ENCODE measurements at regions not wholly inside any gene's neighbourhood (a gene's known extent, or its start where the extent isn't known, plus 50 kb on each side); places are given as distances from the start of the nearest gene placed in this dataset.

- Histone ChIP-seq H3K9me3 (ENCODE audit: low read depth, low read length, poor library complexity, severe bottlenecking) (no peaks in the 10 kb centered on the region), H3K27ac (ENCODE audit: low read depth, low read length, poor library complexity, severe bottlenecking) (no peak overlapping the region), H3K27me3 (replicated peaks; ENCODE audit: insufficient read depth, low read depth, low read length, poor library complexity) (no peaks in the 10 kb centered on the region), H3K36me3 (ENCODE audit: insufficient read depth, low read length, poor library complexity, severe bottlenecking) (no peaks in the 10 kb centered on the region), H3K4me1 (ENCODE audit: insufficient read depth, low read length, poor library complexity, severe bottlenecking) (no peaks in the 10 kb centered on the region), H3K4me3 (ENCODE audit: low read depth, low read length, poor library complexity, severe bottlenecking) (no peak overlapping the region)
- no TSS peak for BruUV-seq (replicated peaks)
- POLR2A ChIA-PET (ENCODE audit: low non-redundant PET) = interaction anchor here (0.6 kb wide), 1 partner anchor 8 kb away, joined by 5 read pairs; no protein-coding TSS in a partner anchor
- intact Hi-C loops (cut with micrococcal nuclease; ENCODE audit: unreplicated experiment) = no loop called here
- no peak for TF ChIP-seq EZH2 (IDR thresholded peaks at IDR 0.05; ENCODE audit: borderline replicate concordance, low read depth, low read length, poor library complexity, severe bottlenecking)
- no peak for TF ChIP-seq CTCF (conservative IDR thresholded peaks at IDR 0.05; ENCODE audit: low read depth, low read length)
- no peak for DNase-seq (ENCODE audit: low spot score)
- CTCF ChIA-PET = no interaction called here
These were observed 89.2 kb upstream of the MKLN1 start for GRCh38 chr7:131238347-131238931.

- no peak overlapping the region for H3K27ac ChIP-seq (ENCODE audit: low read depth, low read length, poor library complexity, severe bottlenecking)
- no peaks in the 10 kb centered on the region for H3K36me3 ChIP-seq (ENCODE audit: insufficient read depth, low read length, poor library complexity, severe bottlenecking)
- CTCF ChIA-PET = no interaction called here
- H3K4me3 ChIP-seq (ENCODE audit: low read depth, low read length, poor library complexity, severe bottlenecking) = no peak overlapping the region
- H3K27me3 ChIP-seq (replicated peaks; ENCODE audit: insufficient read depth, low read depth, low read length, poor library complexity) = no peaks in the 10 kb centered on the region
- BruUV-seq (replicated peaks) = no TSS peak
- H3K9me3 ChIP-seq (ENCODE audit: low read depth, low read length, poor library complexity, severe bottlenecking) = no peaks in the 10 kb centered on the region
- POLR2A ChIA-PET (ENCODE audit: low non-redundant PET) = no interaction called here
- DNase-seq (ENCODE audit: low spot score) = no peak
- H3K4me1 ChIP-seq (ENCODE audit: insufficient read depth, low read length, poor library complexity, severe bottlenecking) = no peaks in the 10 kb centered on the region
- no peak for TF ChIP-seq CTCF (conservative IDR thresholded peaks at IDR 0.05; ENCODE audit: low read depth, low read length)
- no peak for TF ChIP-seq EZH2 (IDR thresholded peaks at IDR 0.05; ENCODE audit: borderline replicate concordance, low read depth, low read length, poor library complexity, severe bottlenecking)
- intact Hi-C loops (cut with micrococcal nuclease; ENCODE audit: unreplicated experiment) = no loop called here
These were observed 86.3 kb upstream of the MKLN1 start for GRCh38 chr7:131241386-131241785.

GRCh38 chr7:131242123-131242650 is 85.5 kb upstream of the MKLN1 start:
- CTCF ChIA-PET = no interaction called here
- H3K27ac ChIP-seq (ENCODE audit: low read depth, low read length, poor library complexity, severe bottlenecking) = no peak overlapping the region
- no peaks in the 10 kb centered on the region for H3K27me3 ChIP-seq (replicated peaks; ENCODE audit: insufficient read depth, low read depth, low read length, poor library complexity)
- intact Hi-C loops (cut with micrococcal nuclease; ENCODE audit: unreplicated experiment) = no loop called here
- H3K36me3 ChIP-seq (ENCODE audit: insufficient read depth, low read length, poor library complexity, severe bottlenecking) = no peaks in the 10 kb centered on the region
- H3K4me3 ChIP-seq (ENCODE audit: low read depth, low read length, poor library complexity, severe bottlenecking) = no peak overlapping the region
- no peaks in the 10 kb centered on the region for H3K4me1 ChIP-seq (ENCODE audit: insufficient read depth, low read length, poor library complexity, severe bottlenecking)
- H3K9me3 ChIP-seq (ENCODE audit: low read depth, low read length, poor library complexity, severe bottlenecking) = no peaks in the 10 kb centered on the region
- POLR2A ChIA-PET (ENCODE audit: low non-redundant PET) = no interaction called here
- TF ChIP-seq EZH2 (IDR thresholded peaks at IDR 0.05; ENCODE audit: borderline replicate concordance, low read depth, low read length, poor library complexity, severe bottlenecking) = no peak
- TF ChIP-seq CTCF (conservative IDR thresholded peaks at IDR 0.05; ENCODE audit: low read depth, low read length) = no peak
- DNase-seq (ENCODE audit: low spot score) = no peak
- BruUV-seq (replicated peaks) = no TSS peak

All from A673 (cell line).